Right cardiac atrium (tissue), 5 donors: ENCODE measurements at regions not wholly inside any gene's neighbourhood (a gene's known extent, or its start where the extent isn't known, plus 50 kb on each side); places are given as distances from the start of the nearest gene placed in this dataset.
"Not testable (repeated sequence)": the region's sequence is repeated elsewhere in the genome, so short reads cannot be mapped to it uniquely, and the experiment has no call there.

Experiments used
- ATAC-seq, 2 donors: fragments of 200-7000 bp; cut with Tn5 transposase; one replicate each; pipeline versions ENCODE4 v1.8.0 to v1.9.1; 2020; ENCODE audit warnings: moderate library complexity in 2 of 2, mild to moderate bottlenecking in 1 of 2
- DNase-seq, 3 donors: peaks; one replicate each; pipeline ENCODE4 v3.0.0-alpha.2; 2020
- H3K27ac ChIP-seq: one replicate; pipeline ENCODE4 v1.5.1; 2013; ENCODE audit warnings: mild to moderate bottlenecking, low read length, control low read depth, moderate library complexity
- H3K27me3 ChIP-seq: one replicate; pipeline ENCODE4 v1.6.1; 2013; ENCODE audit not compliant: control insufficient read depth, insufficient read depth
- H3K4me1 ChIP-seq: one replicate; pipeline ENCODE4 v1.6.1; 2013; ENCODE audit warnings: low read length; ENCODE audit not compliant: control insufficient read depth, insufficient read depth
- H3K4me3 ChIP-seq: one replicate; pipeline ENCODE4 v1.5.1; 2013; ENCODE audit warnings: low read length, control low read depth
- H3K9me3 ChIP-seq: one replicate; pipeline ENCODE4 v1.6.1; 2013; ENCODE audit warnings: low read length; ENCODE audit not compliant: control insufficient read depth
- WGBS: extraction: QIAGEN DNeasy Blood & Tissue Kit; methylation state at CpG from one replicate; pipeline ENCODE4 v1.1.7; 2013; 5-methylcytosine and 5-hydroxymethylcytosine counted together
- intact Hi-C, 4 donors: fragments of 100-400 bp; cut with DNase I; formaldehyde crosslinking; loops; one replicate each; pipeline versions ENCODE4 v1.11.0 to v1.14.0; 2022 to 2023
- donor health status: healthy with polysubstance abuse.
- donor health status: DM: no; HTN: yes; CAD: no.
- donor health status: DM: no; HTN: no; CAD: no.
- donor health status: DM: no; HTN: yes; CAD: no; lungs with severe emphysema.
- donor health status: DM: yes; HTN: yes; CAD: no.

DNA sequence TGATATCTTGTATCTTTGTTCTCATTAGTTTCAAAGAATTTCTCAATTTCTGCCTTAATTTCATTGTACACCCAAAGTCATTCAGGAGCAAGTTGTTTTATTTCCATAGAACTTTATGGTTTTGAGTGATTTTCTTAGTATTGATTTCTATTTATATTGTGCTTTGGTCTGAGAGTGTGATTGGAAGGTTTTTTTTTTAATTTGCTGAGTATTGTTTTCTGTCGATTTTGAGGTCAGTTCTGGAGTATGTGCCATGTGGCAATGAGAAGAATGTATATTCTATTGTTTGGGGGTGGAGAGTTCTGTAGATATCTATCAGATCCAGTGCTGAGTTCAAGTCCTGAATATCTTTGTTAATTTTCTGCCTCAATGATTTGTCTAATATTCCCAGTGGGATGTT is 138.4 kb downstream of the MOBP start:
- no peak for ATAC-seq
- no peak overlapping the region for H3K27ac ChIP-seq
- 86% methylated on average over 1 of the region's 1 CpG for WGBS
- intact Hi-C loops = no loop called here
- no peaks in the 10 kb centered on the region for H3K4me1 ChIP-seq
- H3K9me3 ChIP-seq = no peaks in the 10 kb centered on the region
- H3K27me3 ChIP-seq = no peaks in the 10 kb centered on the region
- H3K4me3 ChIP-seq = no peak overlapping the region
- no peak for DNase-seq

GRCh38 chr3:39626198-39626597 is 158.7 kb downstream of the MOBP start:
- Histone ChIP-seq H3K27ac (no peak overlapping the region), H3K9me3 (no peaks in the 10 kb centered on the region), H3K4me3 (no peak overlapping the region), H3K27me3 (no peaks in the 10 kb centered on the region), H3K4me1 (no peaks in the 10 kb centered on the region)
- intact Hi-C loops = no loop called here
- WGBS = 81% methylated on average over 1 of the region's 1 CpG
- ATAC-seq (no peak), DNase-seq (no peak)

DNA sequence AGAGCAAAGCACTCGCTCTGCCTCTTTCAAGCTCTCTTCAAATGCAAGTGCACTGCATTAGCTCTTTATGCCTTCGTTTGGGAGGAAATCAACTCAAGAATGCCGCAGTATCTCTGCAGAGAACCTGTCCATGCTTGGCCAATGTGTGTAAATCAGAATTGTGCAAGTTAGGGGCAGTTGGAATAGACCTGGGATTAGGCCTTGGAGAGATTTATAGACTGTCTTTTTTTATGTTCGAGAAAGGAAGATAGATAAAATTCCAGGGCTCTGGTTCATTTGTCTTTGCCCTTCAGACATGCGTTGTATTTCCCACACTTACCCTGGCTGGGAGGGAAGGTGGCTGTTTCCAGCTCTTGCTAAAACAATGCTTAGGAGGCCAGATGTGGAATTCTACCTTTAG is 163.7 kb downstream of the MOBP start:
- Histone ChIP-seq H3K9me3 (no peaks in the 10 kb centered on the region), H3K4me3 (no peak overlapping the region), H3K4me1 (no peaks in the 10 kb centered on the region), H3K27me3 (no peaks in the 10 kb centered on the region), H3K27ac (no peak overlapping the region)
- WGBS = 53% methylated on average over 5 of the region's 5 CpGs
- no peak for DNase-seq
- no peak for ATAC-seq
- intact Hi-C loops = no loop called here

- ATAC-seq (no peak), DNase-seq (no peak)
- no peaks in the 10 kb centered on the region for H3K9me3 ChIP-seq
- WGBS = 86% methylated on average over 1 of the region's 1 CpG
- intact Hi-C loops = no loop called here
- no peaks in the 10 kb centered on the region for H3K4me1 ChIP-seq
- no peak overlapping the region for H3K27ac ChIP-seq
- H3K27me3 ChIP-seq = no peaks in the 10 kb centered on the region
- no peak overlapping the region for H3K4me3 ChIP-seq
Measured at GRCh38 chr3:39637807-39638206, 170.3 kb downstream of the MOBP start.

DNA sequence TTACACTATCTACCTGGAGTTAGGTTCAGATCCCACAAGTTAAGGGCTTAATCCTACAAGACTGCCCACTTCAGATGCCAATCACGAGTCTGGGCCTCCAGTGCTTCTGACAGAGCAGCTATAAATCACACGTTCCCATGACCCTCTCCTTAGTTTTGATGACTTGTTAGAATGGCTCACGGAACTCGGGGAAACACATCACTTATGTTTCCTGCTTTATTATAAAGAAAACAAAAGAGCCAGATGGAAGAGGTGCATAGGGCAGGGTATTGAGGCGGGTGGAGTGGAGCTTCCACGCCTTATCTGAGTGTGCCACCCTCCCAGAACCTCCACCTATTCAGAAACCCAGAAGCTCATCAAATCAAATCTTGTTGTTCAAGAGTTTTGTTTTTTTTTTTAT is 170.8 kb downstream of the MOBP start:
- Histone ChIP-seq H3K9me3 (no peaks in the 10 kb centered on the region), H3K4me1 (no peaks in the 10 kb centered on the region), H3K27me3 (no peaks in the 10 kb centered on the region), H3K4me3 (no peak overlapping the region), H3K27ac (no peak overlapping the region)
- ATAC-seq (peak in 1 of 2 donors; percentile 65), DNase-seq (no peak)
- intact Hi-C loops = no loop called here
- WGBS = 55% methylated on average over 6 of the region's 6 CpGs

- ATAC-seq = peak; percentile 78 to 97
- Histone ChIP-seq H3K27ac (no peak overlapping the region), H3K4me3 (no peak overlapping the region), H3K9me3 (no peaks in the 10 kb centered on the region), H3K4me1 (no peaks in the 10 kb centered on the region), H3K27me3 (no peaks in the 10 kb centered on the region)
- 55% methylated on average over 5 of the region's 5 CpGs for WGBS
- DNase-seq = peak in 1 of 3 donors; percentile 17
- intact Hi-C loops = no loop called here
Measured at GRCh38 chr3:39639344-39640236, 169.8 kb upstream of the MYRIP start.

- Histone ChIP-seq H3K27me3 (no peaks in the 10 kb centered on the region), H3K4me3 (no peak overlapping the region), H3K4me1 (no peaks in the 10 kb centered on the region), H3K27ac (no peak overlapping the region), H3K9me3 (no peaks in the 10 kb centered on the region)
- WGBS = 83% methylated on average over 4 of the region's 4 CpGs
- ATAC-seq (no peak), DNase-seq (no peak)
- intact Hi-C loops = no loop called here
Measured at GRCh38 chr3:39641274-39641673, 168.1 kb upstream of the MYRIP start.

DNA sequence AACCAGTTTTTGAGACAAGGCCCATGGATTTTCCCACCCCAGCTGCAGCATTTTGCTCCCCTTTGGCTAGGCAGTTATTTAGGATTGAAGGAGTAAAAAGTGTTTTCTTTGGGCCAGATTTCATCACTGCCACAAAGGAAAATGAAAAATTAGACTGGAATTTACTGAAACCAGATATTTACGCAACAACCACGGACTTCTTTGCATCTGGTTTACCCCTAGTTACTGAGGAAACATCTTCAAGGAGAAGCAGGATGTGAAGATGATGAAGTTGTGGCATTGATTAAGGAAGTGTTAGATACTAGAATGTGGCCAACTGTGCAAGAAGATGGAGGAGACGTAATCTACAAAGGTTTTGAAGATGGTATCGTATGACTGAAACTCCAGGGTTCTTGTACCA is 165.2 kb upstream of the MYRIP start:
- H3K4me1 ChIP-seq = no peaks in the 10 kb centered on the region
- ATAC-seq (no peak), DNase-seq (no peak)
- H3K9me3 ChIP-seq = no peaks in the 10 kb centered on the region
- no peaks in the 10 kb centered on the region for H3K27me3 ChIP-seq
- intact Hi-C loops = no loop called here
- no peak overlapping the region for H3K27ac ChIP-seq
- H3K4me3 ChIP-seq = no peak overlapping the region
- WGBS = 76% methylated on average over 4 of the region's 4 CpGs

DNA sequence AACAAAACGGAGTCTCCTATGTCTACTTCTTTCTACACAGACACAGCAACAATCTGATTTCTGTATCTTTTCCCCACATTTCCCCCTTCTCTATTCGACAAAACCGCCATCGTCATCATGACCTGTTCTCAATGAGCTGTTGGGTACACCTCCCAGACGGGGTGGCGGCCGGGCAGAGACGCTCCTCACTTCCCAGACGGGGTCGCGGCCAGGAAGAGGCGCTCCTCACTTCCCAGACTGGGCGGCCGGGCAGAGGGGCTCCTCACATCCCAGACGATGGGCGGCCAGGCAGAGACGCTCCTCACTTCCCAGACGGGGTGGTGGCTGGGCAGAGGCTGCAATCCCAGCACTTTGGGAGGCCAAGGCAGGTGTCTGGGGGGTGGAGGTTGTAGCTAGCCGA is 158.2 kb upstream of the MYRIP start:
- H3K27me3 ChIP-seq, H3K4me1 ChIP-seq, intact Hi-C loops, ATAC-seq, H3K9me3 ChIP-seq, H3K4me3 ChIP-seq, H3K27ac ChIP-seq: not testable (repeated sequence)
- peak in 1 of 3 donors; percentile 30 for DNase-seq
- WGBS = 89% methylated on average over 19 of the region's 19 CpGs

DNA sequence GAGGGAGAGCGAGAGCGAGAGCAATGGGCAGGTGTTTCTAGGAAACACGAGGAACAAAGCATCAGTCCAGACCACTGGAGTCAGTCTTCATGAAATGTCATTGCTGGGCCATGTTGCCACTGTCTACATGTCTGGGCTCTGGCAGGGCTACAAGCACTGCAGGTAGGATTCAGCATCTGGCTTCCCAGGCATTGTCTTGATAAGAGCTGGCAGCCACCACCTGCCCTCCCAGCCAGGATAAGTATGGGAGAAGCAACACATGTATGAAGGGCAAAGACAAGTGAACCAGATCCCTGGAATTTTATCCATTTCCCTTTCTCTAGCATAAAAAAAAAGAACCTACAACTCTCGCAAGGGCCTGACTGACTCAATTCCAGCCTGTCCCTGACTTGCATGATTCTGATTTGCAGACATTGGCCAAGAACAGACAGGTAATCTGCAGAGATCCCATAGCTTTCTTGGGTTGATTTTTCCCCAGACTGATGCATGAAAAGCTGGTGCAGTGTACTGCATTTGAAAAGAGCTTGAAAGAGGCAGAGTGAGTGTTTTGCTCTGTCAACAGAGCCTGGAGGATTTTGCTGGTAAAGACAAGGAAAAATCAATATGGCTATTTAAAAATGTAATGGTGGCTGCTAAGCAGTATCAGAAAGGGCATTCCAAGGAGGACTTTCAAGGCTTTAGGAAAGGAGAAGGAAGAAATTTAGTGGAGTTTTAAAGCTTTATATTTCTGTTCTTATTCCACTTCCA is 157.2 kb upstream of the MYRIP start:
- intact Hi-C loops = no loop called here
- no peak overlapping the region for H3K27ac ChIP-seq
- H3K9me3 ChIP-seq = no peaks in the 10 kb centered on the region
- no peak overlapping the region for H3K4me3 ChIP-seq
- H3K4me1 ChIP-seq = no peaks in the 10 kb centered on the region
- ATAC-seq (no peak), DNase-seq (no peak)
- WGBS = 89% methylated on average over 4 of the region's 4 CpGs
- no peaks in the 10 kb centered on the region for H3K27me3 ChIP-seq

GRCh38 chr3:39655718-39656117 is 153.7 kb upstream of the MYRIP start:
- intact Hi-C loops, H3K27ac ChIP-seq, H3K27me3 ChIP-seq, H3K4me3 ChIP-seq, H3K9me3 ChIP-seq, ATAC-seq, H3K4me1 ChIP-seq: not testable (repeated sequence)
- peak in 2 of 3 donors; percentile 28 to 45 for DNase-seq
- 88% methylated on average over 26 of the region's 26 CpGs for WGBS
